ENCODE measurements at regions not wholly inside any gene's neighbourhood (a gene's known extent, or its start where the extent isn't known, plus 50 kb on each side); places are given as distances from the start of the nearest gene placed in this dataset.

DNA sequence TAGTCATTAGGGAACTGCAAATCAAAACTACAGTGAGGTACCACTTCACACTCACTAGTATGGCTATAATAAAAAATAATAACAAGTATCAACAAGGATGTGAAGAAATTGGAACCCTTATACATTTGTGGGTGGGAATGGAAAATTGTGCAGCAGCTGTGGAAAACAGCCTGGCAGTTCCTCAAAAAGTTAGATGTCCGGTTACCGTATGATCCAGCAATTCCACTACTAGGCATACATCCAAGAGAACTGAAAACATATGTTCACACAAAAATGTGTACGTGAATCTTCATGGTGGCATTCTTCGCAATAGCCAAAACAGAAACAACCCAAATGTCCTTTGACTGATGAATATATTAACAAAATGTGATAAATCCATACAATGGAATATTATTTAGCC lies 187.9 kb upstream of the LYSMD4 start:
- TF ChIP-seq, protein P1, sequence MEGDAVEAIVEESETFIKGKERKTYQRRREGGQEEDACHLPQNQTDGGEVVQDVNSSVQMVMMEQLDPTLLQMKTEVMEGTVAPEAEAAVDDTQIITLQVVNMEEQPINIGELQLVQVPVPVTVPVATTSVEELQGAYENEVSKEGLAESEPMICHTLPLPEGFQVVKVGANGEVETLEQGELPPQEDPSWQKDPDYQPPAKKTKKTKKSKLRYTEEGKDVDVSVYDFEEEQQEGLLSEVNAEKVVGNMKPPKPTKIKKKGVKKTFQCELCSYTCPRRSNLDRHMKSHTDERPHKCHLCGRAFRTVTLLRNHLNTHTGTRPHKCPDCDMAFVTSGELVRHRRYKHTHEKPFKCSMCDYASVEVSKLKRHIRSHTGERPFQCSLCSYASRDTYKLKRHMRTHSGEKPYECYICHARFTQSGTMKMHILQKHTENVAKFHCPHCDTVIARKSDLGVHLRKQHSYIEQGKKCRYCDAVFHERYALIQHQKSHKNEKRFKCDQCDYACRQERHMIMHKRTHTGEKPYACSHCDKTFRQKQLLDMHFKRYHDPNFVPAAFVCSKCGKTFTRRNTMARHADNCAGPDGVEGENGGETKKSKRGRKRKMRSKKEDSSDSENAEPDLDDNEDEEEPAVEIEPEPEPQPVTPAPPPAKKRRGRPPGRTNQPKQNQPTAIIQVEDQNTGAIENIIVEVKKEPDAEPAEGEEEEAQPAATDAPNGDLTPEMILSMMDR (IDR thresholded peaks at IDR 0.05; ENCODE audit: low read depth, low read length): no peak
- H3K4me3 ChIP-seq (ENCODE audit: low read depth, low read length): no peak overlapping the region

- H3K4me3 ChIP-seq (ENCODE audit: low read depth, low read length): no peak overlapping the region
- TF ChIP-seq, protein P1 (IDR thresholded peaks at IDR 0.05; ENCODE audit: low read depth, low read length): no peak
These were observed 184.8 kb upstream of the LYSMD4 start for GRCh38 chr15:99918072-99918471.

- TF ChIP-seq, protein P1 (IDR thresholded peaks at IDR 0.05; ENCODE audit: low read depth, low read length): no peak
- H3K4me3 ChIP-seq (ENCODE audit: low read depth, low read length): no peak overlapping the region
These were observed 184.0 kb upstream of the LYSMD4 start for GRCh38 chr15:99917252-99917651.

GRCh38 chr15:99916668-99917223 lies 183.5 kb upstream of the LYSMD4 start:
- no peak overlapping the region for H3K4me3 ChIP-seq (ENCODE audit: low read depth, low read length)
- TF ChIP-seq, protein P1 (IDR thresholded peaks at IDR 0.05; ENCODE audit: low read depth, low read length): no peak

GRCh38 chr15:99914723-99915122 lies 181.5 kb upstream of the LYSMD4 start:
- TF ChIP-seq, protein P1 (IDR thresholded peaks at IDR 0.05; ENCODE audit: low read depth, low read length): no peak
- no peak overlapping the region for H3K4me3 ChIP-seq (ENCODE audit: low read depth, low read length)

DNA sequence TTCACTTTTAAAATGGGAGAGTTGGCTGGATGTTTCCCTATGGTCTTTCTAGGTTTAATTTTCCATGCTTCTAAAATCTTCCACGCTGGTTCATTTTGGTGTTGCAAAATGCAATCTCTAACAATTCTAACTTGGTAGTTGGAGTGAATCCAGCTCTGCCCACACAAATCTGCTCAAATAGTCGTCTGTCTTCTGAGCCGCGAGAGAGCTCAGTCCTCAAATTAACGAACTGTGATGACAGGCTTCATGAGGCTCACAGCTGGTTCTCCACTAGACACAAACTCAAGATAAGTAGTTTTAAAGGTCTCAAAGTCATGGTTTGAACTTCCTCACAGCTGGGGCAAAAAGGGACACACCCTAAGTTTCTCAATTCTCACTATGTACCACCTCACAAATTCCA lies 178.6 kb upstream of the LYSMD4 start:
- TF ChIP-seq, protein P1 (IDR thresholded peaks at IDR 0.05; ENCODE audit: low read depth, low read length): no peak
- H3K4me3 ChIP-seq (ENCODE audit: low read depth, low read length): no peak overlapping the region

- H3K4me3 ChIP-seq (ENCODE audit: low read depth, low read length): no peak overlapping the region
- TF ChIP-seq, protein P1 (IDR thresholded peaks at IDR 0.05; ENCODE audit: low read depth, low read length): 0 out of 2 replicates have a peak, but pooled peaks have one; percentile 4
These were observed 176.5 kb upstream of the LYSMD4 start for GRCh38 chr15:99909592-99910295.

Measured in WI38 (cell line).